Kidney (tissue), 13 donors: ENCODE measurements at regions not wholly inside any gene's neighbourhood (a gene's known extent, or its start where the extent isn't known, plus 50 kb on each side); places are given as distances from the start of the nearest gene placed in this dataset.

ENCODE experiments used
- DNase-seq, 5 donors: peaks; one replicate each; pipeline ENCODE4 v3.0.0-alpha.2; 2013 to 2020
- FAIRE-seq: peaks from 2 replicates; lab custom pipeline; 2012; peaks lifted over from hg19 to GRCh38; lab: Jason Lieb, UNC
- H3K27ac ChIP-seq, 2 donors: one replicate each; pipeline ENCODE4 v1.7.0; 2013; ENCODE audit warnings: low read depth in 2 of 2, low read length in 2 of 2, inconsistent platforms in 1 of 2
- H3K27me3 ChIP-seq: one replicate; pipeline ENCODE4 v1.7.1; 2013; ENCODE audit warnings: low read length, inconsistent platforms; ENCODE audit not compliant: control insufficient read depth, insufficient read depth
- H3K36me3 ChIP-seq, 3 donors: one replicate each; pipeline versions ENCODE4 v1.7.0 to v1.7.1; 2013; ENCODE audit warnings: low read length in 3 of 3, control low read depth in 1 of 3, inconsistent platforms in 1 of 3; ENCODE audit not compliant: insufficient read depth in 3 of 3, control insufficient read depth in 2 of 3
- H3K4me1 ChIP-seq, 3 donors: one replicate each; pipeline versions ENCODE4 v1.7.0 to v1.7.1; 2013; ENCODE audit warnings: low read length in 3 of 3, inconsistent platforms in 1 of 3, low read depth in 1 of 3; ENCODE audit not compliant: control insufficient read depth in 2 of 3, insufficient read depth in 2 of 3
- H3K4me3 ChIP-seq, 3 donors: one replicate each; pipeline versions ENCODE4 v1.7.0 to v1.8.1; 2013; ENCODE audit warnings: low read length in 3 of 3, control low read depth in 1 of 3, inconsistent platforms in 1 of 3
- H3K9ac ChIP-seq, 3 donors: one replicate each; pipeline versions ENCODE4 v1.7.0 to v1.7.1; 2013; ENCODE audit warnings: low read length in 3 of 3, control low read depth in 1 of 3, inconsistent platforms in 1 of 3
- H3K9me3 ChIP-seq, 3 donors: one replicate each; pipeline versions ENCODE4 v1.7.0 to v1.7.1; 2013; ENCODE audit warnings: low read length in 3 of 3, control low read depth in 1 of 3, inconsistent platforms in 1 of 3; ENCODE audit not compliant: control insufficient read depth in 2 of 3, insufficient read depth in 1 of 3
- CTCF ChIP-seq: IDR thresholded peaks from 3 replicates; pipeline ENCODE4 v1.5.1; 2012; ENCODE audit warnings: mild to moderate bottlenecking, moderate library complexity, borderline replicate concordance; ENCODE audit not compliant: insufficient read depth; ENCODE audit errors: extremely low read depth
- intact Hi-C: fragments of 100-400 bp; cut with DNase I; formaldehyde crosslinking; loops from one replicate; pipeline ENCODE4 v1.11.1; 2022
- donor health status: control.
- donor health status: control.
- donor health status: control.
- donor health status: control.
- donor health status: control.
- donor health status: DM: yes; HTN: yes; CAD: no.
- donor health status: Normal renal cell carcinoma (clear cell type).

- Histone ChIP-seq H3K27me3 (no peaks in the 10 kb centered on the region), H3K9me3 (no peaks in the 10 kb centered on the region), H3K27ac (no peak overlapping the region), H3K4me1 (peaks cover 0 to 3% (median 0%) of the 10 kb centered on the region in 3 donors), H3K9ac (no peak overlapping the region), H3K4me3 (no peak overlapping the region), H3K36me3 (no peaks in the 10 kb centered on the region)
- no peak for TF ChIP-seq CTCF
- intact Hi-C loops: no loop called here
- FAIRE-seq (no peak), DNase-seq (no peak)
Observed at GRCh38 chr9:26321935-26322334, 570.7 kb downstream of the CAAP1 start.

- no peak overlapping the region for H3K27ac ChIP-seq
- H3K9me3 ChIP-seq: no peaks in the 10 kb centered on the region
- H3K4me1 ChIP-seq: no peaks in the 10 kb centered on the region
- no peaks in the 10 kb centered on the region for H3K36me3 ChIP-seq
- no peaks in the 10 kb centered on the region for H3K27me3 ChIP-seq
- no peak overlapping the region for H3K9ac ChIP-seq
- FAIRE-seq (no peak), DNase-seq (no peak)
- no peak overlapping the region for H3K4me3 ChIP-seq
- intact Hi-C loops: no loop called here
- TF ChIP-seq CTCF: no peak
Observed at GRCh38 chr9:26319859-26320258, 572.7 kb downstream of the CAAP1 start.

GRCh38 chr9:26313108-26313507 is 579.5 kb downstream of the CAAP1 start:
- intact Hi-C loops: no loop called here

More at GRCh38 chr9:26313108-26313507, 579.5 kb downstream of the CAAP1 start:
- no peak for TF ChIP-seq CTCF
- no peaks in the 10 kb centered on the region for H3K9me3 ChIP-seq
- DNase-seq (no peak), FAIRE-seq (no peak)
- no peaks in the 10 kb centered on the region for H3K36me3 ChIP-seq
- H3K27me3 ChIP-seq: no peaks in the 10 kb centered on the region
- H3K4me1 ChIP-seq: no peaks in the 10 kb centered on the region
- H3K27ac ChIP-seq: no peak overlapping the region
- no peak overlapping the region for H3K9ac ChIP-seq
- no peak overlapping the region for H3K4me3 ChIP-seq
